ENCODE measurements at regions not wholly inside any gene's neighbourhood (a gene's known extent, or its start where the extent isn't known, plus 50 kb on each side); places are given as distances from the start of the nearest gene placed in this dataset.

GRCh38 chr12:124151583-124151982 is 143.3 kb upstream of the RFLNA start:
- TF ChIP-seq, protein P1, sequence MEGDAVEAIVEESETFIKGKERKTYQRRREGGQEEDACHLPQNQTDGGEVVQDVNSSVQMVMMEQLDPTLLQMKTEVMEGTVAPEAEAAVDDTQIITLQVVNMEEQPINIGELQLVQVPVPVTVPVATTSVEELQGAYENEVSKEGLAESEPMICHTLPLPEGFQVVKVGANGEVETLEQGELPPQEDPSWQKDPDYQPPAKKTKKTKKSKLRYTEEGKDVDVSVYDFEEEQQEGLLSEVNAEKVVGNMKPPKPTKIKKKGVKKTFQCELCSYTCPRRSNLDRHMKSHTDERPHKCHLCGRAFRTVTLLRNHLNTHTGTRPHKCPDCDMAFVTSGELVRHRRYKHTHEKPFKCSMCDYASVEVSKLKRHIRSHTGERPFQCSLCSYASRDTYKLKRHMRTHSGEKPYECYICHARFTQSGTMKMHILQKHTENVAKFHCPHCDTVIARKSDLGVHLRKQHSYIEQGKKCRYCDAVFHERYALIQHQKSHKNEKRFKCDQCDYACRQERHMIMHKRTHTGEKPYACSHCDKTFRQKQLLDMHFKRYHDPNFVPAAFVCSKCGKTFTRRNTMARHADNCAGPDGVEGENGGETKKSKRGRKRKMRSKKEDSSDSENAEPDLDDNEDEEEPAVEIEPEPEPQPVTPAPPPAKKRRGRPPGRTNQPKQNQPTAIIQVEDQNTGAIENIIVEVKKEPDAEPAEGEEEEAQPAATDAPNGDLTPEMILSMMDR (IDR thresholded peaks at IDR 0.05) = no peak
- TF ChIP-seq BCL3 (IDR thresholded peaks at IDR 0.05) (no peak), JUN (IDR thresholded peaks at IDR 0.05) (no peak), EP300 (IDR thresholded peaks at IDR 0.05) (no peak), EHMT2 (IDR thresholded peaks at IDR 0.05; ENCODE audit: low read depth) (no peak), FOSL2 (IDR thresholded peaks at IDR 0.05) (no peak), FOSL2 (CRISPR knock-in tag; IDR thresholded peaks at IDR 0.05) (no peak), ZSCAN20 (CRISPR knock-in tag; IDR thresholded peaks at IDR 0.05) (no peak), ZC3H11A (IDR thresholded peaks at IDR 0.05) (no peak), ELK1 (IDR thresholded peaks at IDR 0.05; ENCODE audit: low read depth, low read length) (no peak), RFX5 (IDR thresholded peaks at IDR 0.05) (no peak)
